ENCODE measurements at regions not wholly inside any gene's neighbourhood (a gene's known extent, or its start where the extent isn't known, plus 50 kb on each side); places are given as distances from the start of the nearest gene placed in this dataset.

DNA sequence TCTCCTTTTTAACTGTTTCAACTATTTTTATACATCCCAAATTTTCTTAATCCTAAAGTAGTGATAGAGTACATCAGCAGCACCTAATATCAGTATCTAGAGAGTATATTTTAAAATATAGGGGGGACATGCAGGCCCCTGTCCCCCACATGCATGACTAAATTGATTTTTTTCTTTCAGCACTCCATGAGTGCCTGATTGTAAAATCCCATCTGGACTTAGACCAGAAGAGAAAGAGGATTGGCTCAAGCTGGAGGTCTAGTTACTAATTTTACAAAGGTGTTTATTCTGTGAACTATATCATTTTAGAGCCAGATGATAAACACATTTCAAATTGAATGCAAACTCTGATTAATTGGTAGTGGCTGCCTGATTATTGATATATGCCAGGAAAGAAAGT, 1533.9 kb upstream of the PABPC4L start:
- Histone ChIP-seq H3K36me3 (ENCODE audit: control insufficient read depth in 2 of 2, insufficient read depth in 1 of 2, low read length in 2 of 2) (no peaks in the 10 kb centered on the region), H3K4me1 (ENCODE audit: control insufficient read depth, insufficient read depth, low read length) (no peaks in the 10 kb centered on the region), H3K27ac (ENCODE audit: extremely low read depth, low read depth, low read length) (no peak overlapping the region), H3K9me3 (ENCODE audit: control insufficient read depth, insufficient read depth, low read depth, low read length) (no peaks in the 10 kb centered on the region), H3K4me3 (ENCODE audit: low read depth, low read length) (no peak overlapping the region)
- TF ChIP-seq ZNF184 (tag by site-specific recombination; IDR thresholded peaks at IDR 0.05) (no peak), ZNF747 (tag by site-specific recombination; IDR thresholded peaks at IDR 0.05) (no peak)
- ChIA-PET POLR2A (no interaction called here), CTCF (no interaction called here)

DNA sequence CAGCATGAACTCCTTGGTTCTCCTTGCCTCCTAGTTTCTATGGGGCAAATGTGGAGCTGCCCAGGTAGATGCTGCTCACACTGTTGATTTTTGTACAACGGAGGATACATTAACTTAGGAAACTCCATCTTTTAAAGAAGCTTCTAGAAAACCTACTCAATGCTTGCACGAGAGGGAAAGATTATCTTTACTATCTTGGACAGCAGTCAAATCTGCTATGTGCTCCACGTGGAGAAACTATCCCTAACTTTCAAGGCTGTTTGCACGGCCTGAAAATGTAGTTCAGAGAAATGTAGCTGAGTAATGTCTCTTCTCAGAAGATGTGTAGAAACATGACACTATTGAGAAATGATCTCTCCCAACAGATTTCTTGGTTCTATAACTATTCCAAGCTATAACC, 1530.9 kb upstream of the PABPC4L start:
- H3K4me3 ChIP-seq (ENCODE audit: low read depth, low read length): no peak overlapping the region
- CTCF ChIA-PET: no interaction called here
- no peaks in the 10 kb centered on the region for H3K36me3 ChIP-seq (ENCODE audit: control insufficient read depth in 2 of 2, insufficient read depth in 1 of 2, low read length in 2 of 2)
- no peak overlapping the region for H3K27ac ChIP-seq (ENCODE audit: extremely low read depth, low read depth, low read length)
- H3K4me1 ChIP-seq (ENCODE audit: control insufficient read depth, insufficient read depth, low read length): no peaks in the 10 kb centered on the region
- no peaks in the 10 kb centered on the region for H3K9me3 ChIP-seq (ENCODE audit: control insufficient read depth, insufficient read depth, low read depth, low read length)
- POLR2A ChIA-PET: no interaction called here
- no peak for TF ChIP-seq KLF9 (tag by site-specific recombination; IDR thresholded peaks at IDR 0.05; ENCODE audit: low read depth)
- TF ChIP-seq, protein P1, sequence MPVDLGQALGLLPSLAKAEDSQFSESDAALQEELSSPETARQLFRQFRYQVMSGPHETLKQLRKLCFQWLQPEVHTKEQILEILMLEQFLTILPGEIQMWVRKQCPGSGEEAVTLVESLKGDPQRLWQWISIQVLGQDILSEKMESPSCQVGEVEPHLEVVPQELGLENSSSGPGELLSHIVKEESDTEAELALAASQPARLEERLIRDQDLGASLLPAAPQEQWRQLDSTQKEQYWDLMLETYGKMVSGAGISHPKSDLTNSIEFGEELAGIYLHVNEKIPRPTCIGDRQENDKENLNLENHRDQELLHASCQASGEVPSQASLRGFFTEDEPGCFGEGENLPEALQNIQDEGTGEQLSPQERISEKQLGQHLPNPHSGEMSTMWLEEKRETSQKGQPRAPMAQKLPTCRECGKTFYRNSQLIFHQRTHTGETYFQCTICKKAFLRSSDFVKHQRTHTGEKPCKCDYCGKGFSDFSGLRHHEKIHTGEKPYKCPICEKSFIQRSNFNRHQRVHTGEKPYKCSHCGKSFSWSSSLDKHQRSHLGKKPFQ (tag by site-specific recombination; IDR thresholded peaks at IDR 0.05): no peak
- TF ChIP-seq ZNF366 (tag by site-specific recombination; conservative IDR thresholded peaks at IDR 0.05): no peak
- no peak for TF ChIP-seq ZNF571 (tag by site-specific recombination; IDR thresholded peaks at IDR 0.05)
- TF ChIP-seq KLF16 (tag by site-specific recombination; IDR thresholded peaks at IDR 0.05): no peak
- TF ChIP-seq, protein P2, sequence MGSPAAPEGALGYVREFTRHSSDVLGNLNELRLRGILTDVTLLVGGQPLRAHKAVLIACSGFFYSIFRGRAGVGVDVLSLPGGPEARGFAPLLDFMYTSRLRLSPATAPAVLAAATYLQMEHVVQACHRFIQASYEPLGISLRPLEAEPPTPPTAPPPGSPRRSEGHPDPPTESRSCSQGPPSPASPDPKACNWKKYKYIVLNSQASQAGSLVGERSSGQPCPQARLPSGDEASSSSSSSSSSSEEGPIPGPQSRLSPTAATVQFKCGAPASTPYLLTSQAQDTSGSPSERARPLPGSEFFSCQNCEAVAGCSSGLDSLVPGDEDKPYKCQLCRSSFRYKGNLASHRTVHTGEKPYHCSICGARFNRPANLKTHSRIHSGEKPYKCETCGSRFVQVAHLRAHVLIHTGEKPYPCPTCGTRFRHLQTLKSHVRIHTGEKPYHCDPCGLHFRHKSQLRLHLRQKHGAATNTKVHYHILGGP (tag by site-specific recombination; IDR thresholded peaks at IDR 0.05): no peak
- TF ChIP-seq ZNF654 (tag by site-specific recombination; IDR thresholded peaks at IDR 0.05; ENCODE audit: low read depth): no peak
- no peak for TF ChIP-seq ZNF544 (tag by site-specific recombination; IDR thresholded peaks at IDR 0.05)
- no peak for TF ChIP-seq ZNF843 (tag by site-specific recombination; IDR thresholded peaks at IDR 0.05)

DNA sequence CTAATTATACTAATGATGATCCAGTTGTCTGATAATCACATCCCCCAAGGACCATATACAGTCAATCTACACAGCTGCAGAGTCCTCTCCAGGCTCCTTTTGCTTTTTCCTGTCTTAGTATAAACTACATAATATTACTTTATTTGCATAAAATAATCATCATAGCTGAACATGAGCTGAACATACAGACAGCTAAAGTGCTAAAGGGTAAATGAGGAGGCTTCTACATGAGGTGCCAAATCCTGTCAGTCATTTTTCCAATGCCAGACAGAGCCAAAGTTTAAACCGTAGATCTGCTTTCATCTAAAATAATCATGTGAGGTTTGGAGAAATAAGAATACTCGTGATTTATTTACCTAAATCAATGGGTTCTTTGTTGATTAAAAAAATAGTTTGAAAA, 1530.1 kb upstream of the PABPC4L start:
- Histone ChIP-seq H3K27ac (ENCODE audit: extremely low read depth, low read depth, low read length) (no peak overlapping the region), H3K4me1 (ENCODE audit: control insufficient read depth, insufficient read depth, low read length) (no peaks in the 10 kb centered on the region), H3K9me3 (ENCODE audit: control insufficient read depth, insufficient read depth, low read depth, low read length) (no peaks in the 10 kb centered on the region), H3K4me3 (ENCODE audit: low read depth, low read length) (no peak overlapping the region), H3K36me3 (ENCODE audit: control insufficient read depth in 2 of 2, insufficient read depth in 1 of 2, low read length in 2 of 2) (no peaks in the 10 kb centered on the region)
- TF ChIP-seq GLIS2 (tag by site-specific recombination; IDR thresholded peaks at IDR 0.05): no peak
- TF ChIP-seq ZIC2 (tag by site-specific recombination; IDR thresholded peaks at IDR 0.05): no peak
- no peak for TF ChIP-seq KLF1 (tag by site-specific recombination; IDR thresholded peaks at IDR 0.05)
- no peak for TF ChIP-seq ZNF433 (tag by site-specific recombination; IDR thresholded peaks at IDR 0.05; ENCODE audit: low read depth)
- no peak for TF ChIP-seq ZNF677 (tag by site-specific recombination; IDR thresholded peaks at IDR 0.05)
- no peak for TF ChIP-seq ZNF768 (tag by site-specific recombination; IDR thresholded peaks at IDR 0.05)
- no peak for TF ChIP-seq ZNF157 (tag by site-specific recombination; IDR thresholded peaks at IDR 0.05)
- no peak for TF ChIP-seq ZNF132 (tag by site-specific recombination; IDR thresholded peaks at IDR 0.05; ENCODE audit: borderline replicate concordance)
- TF ChIP-seq, protein P3, sequence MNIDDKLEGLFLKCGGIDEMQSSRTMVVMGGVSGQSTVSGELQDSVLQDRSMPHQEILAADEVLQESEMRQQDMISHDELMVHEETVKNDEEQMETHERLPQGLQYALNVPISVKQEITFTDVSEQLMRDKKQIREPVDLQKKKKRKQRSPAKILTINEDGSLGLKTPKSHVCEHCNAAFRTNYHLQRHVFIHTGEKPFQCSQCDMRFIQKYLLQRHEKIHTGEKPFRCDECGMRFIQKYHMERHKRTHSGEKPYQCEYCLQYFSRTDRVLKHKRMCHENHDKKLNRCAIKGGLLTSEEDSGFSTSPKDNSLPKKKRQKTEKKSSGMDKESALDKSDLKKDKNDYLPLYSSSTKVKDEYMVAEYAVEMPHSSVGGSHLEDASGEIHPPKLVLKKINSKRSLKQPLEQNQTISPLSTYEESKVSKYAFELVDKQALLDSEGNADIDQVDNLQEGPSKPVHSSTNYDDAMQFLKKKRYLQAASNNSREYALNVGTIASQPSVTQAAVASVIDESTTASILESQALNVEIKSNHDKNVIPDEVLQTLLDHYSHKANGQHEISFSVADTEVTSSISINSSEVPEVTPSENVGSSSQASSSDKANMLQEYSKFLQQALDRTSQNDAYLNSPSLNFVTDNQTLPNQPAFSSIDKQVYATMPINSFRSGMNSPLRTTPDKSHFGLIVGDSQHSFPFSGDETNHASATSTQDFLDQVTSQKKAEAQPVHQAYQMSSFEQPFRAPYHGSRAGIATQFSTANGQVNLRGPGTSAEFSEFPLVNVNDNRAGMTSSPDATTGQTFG (tag by site-specific recombination; IDR thresholded peaks at IDR 0.05; ENCODE audit: borderline replicate concordance): no peak
- TF ChIP-seq SALL2 (tag by site-specific recombination; IDR thresholded peaks at IDR 0.05; ENCODE audit: borderline replicate concordance): no peak
- no peak for TF ChIP-seq ZBTB20 (tag by site-specific recombination; IDR thresholded peaks at IDR 0.05)
- ChIA-PET CTCF (no interaction called here), POLR2A (no interaction called here)
